Neuronal stem cell (in vitro differentiated cells): ENCODE measurements at regions not wholly inside any gene's neighbourhood (a gene's known extent, or its start where the extent isn't known, plus 50 kb on each side); places are given as distances from the start of the nearest gene placed in this dataset.

Experiments used
- DNase-seq: peaks from one replicate; pipeline ENCODE4 v3.0.0-alpha.2; 2013; ENCODE audit warnings: low spot score
- H2AFZ ChIP-seq: one replicate; pipeline ENCODE4 v1.6.1; 2013; ENCODE audit warnings: mild to moderate bottlenecking, low read length, inconsistent platforms
- H2AK5ac ChIP-seq: 2 replicates; pipeline ENCODE4 v1.6.1; 2013; ENCODE audit warnings: low read depth, mild to moderate bottlenecking, inconsistent platforms, low read length, moderate library complexity, mixed read lengths
- H2BK120ac ChIP-seq: 2 replicates; pipeline ENCODE4 v1.6.1; 2013; ENCODE audit warnings: low read depth, mild to moderate bottlenecking, inconsistent platforms, low read length, moderate library complexity, mixed read lengths
- H2BK12ac ChIP-seq: one replicate; pipeline ENCODE4 v1.6.1; 2013; ENCODE audit warnings: low read length, inconsistent platforms
- H2BK15ac ChIP-seq: 2 replicates; pipeline ENCODE4 v1.6.1; 2013; ENCODE audit warnings: mild to moderate bottlenecking, low read length, inconsistent platforms, mixed read lengths
- H2BK5ac ChIP-seq: one replicate; pipeline ENCODE4 v1.6.1; 2013; ENCODE audit warnings: inconsistent platforms, mild to moderate bottlenecking, low read length, moderate library complexity
- H3K14ac ChIP-seq: one replicate; pipeline ENCODE4 v1.6.1; 2013; ENCODE audit warnings: low read length, inconsistent platforms
- H3K18ac ChIP-seq: 2 replicates; pipeline ENCODE4 v1.6.1; 2013; ENCODE audit warnings: low read length, inconsistent platforms
- H3K23ac ChIP-seq: 2 replicates; pipeline ENCODE4 v1.6.1; 2013; ENCODE audit warnings: low read depth, mild to moderate bottlenecking, mixed read lengths, low read length, inconsistent platforms; ENCODE audit not compliant: poor library complexity
- H3K27ac ChIP-seq: replicated peaks from 3 replicates; pipeline ENCODE4 v1.5.1; 2013; ENCODE audit warnings: low read length, inconsistent platforms
- H3K27me3 ChIP-seq, 3 experiments: 2 replicates each; pipeline ENCODE4 v1.6.1; 2013; ENCODE audit warnings: low read length in 3 of 3, mild to moderate bottlenecking in 2 of 3, inconsistent platforms in 1 of 3, low read depth in 1 of 3, mixed read lengths in 1 of 3, moderate library complexity in 1 of 3; ENCODE audit not compliant: control insufficient read depth in 3 of 3, insufficient read depth in 3 of 3
- H3K36me3 ChIP-seq, 2 donors: replicated peaks in 1 of 2; 2 replicates each; pipeline ENCODE4 v1.6.1; 2013; ENCODE audit warnings: low read length in 2 of 2; ENCODE audit not compliant: control insufficient read depth in 2 of 2, insufficient read depth in 2 of 2
- H3K4ac ChIP-seq: 2 replicates; pipeline ENCODE4 v1.6.1; 2013; ENCODE audit warnings: inconsistent platforms, mild to moderate bottlenecking, low read length, moderate library complexity
- H3K4me1 ChIP-seq, 2 donors: 1 replicate in 1 of 2; 2 replicates in 1 of 2; pipeline ENCODE4 v1.6.1; 2013; ENCODE audit warnings: low read length in 2 of 2, low read depth in 1 of 2; ENCODE audit not compliant: control insufficient read depth in 2 of 2, insufficient read depth in 1 of 2
- H3K4me2 ChIP-seq: one replicate; pipeline ENCODE4 v1.6.1; 2013; ENCODE audit warnings: mild to moderate bottlenecking, low read length, inconsistent platforms; ENCODE audit not compliant: insufficient read depth, poor library complexity, severe bottlenecking
- H3K4me3 ChIP-seq, 2 donors: 2 replicates each; pipeline ENCODE4 v1.5.1; 2013; ENCODE audit warnings: low read length in 2 of 2, mild to moderate bottlenecking in 2 of 2, inconsistent platforms in 1 of 2, moderate library complexity in 1 of 2
- H3K79me1 ChIP-seq: one replicate; pipeline ENCODE4 v1.6.1; 2013; ENCODE audit warnings: low read depth, mild to moderate bottlenecking, inconsistent platforms, low read length, moderate library complexity
- H3K9ac ChIP-seq: one replicate; pipeline ENCODE4 v1.6.1; 2013; ENCODE audit warnings: mild to moderate bottlenecking, low read depth, low read length, inconsistent platforms; ENCODE audit not compliant: poor library complexity
- H3K9me3 ChIP-seq, 2 donors: replicated peaks in 1 of 2; 2 replicates each; pipeline versions ENCODE3 to v1.6.1; 2013; ENCODE audit warnings: low read length in 2 of 2, mild to moderate bottlenecking in 2 of 2, inconsistent platforms in 1 of 2, low read depth in 1 of 2, mixed read lengths in 1 of 2, moderate library complexity in 1 of 2; ENCODE audit not compliant: control insufficient read depth in 2 of 2, insufficient read depth in 1 of 2
- H4K8ac ChIP-seq: one replicate; pipeline ENCODE4 v1.6.1; 2013; ENCODE audit warnings: low read depth, mild to moderate bottlenecking, inconsistent platforms, low read length, moderate library complexity
- H4K91ac ChIP-seq: one replicate; pipeline ENCODE4 v1.6.1; 2013; ENCODE audit warnings: low read length, low read depth, mild to moderate bottlenecking, inconsistent platforms; ENCODE audit not compliant: poor library complexity
- WGBS, 2 donors: extraction: QIAGEN DNeasy Blood & Tissue Kit; methylation state at CpG; one replicate each; pipeline ENCODE4 v1.1.7; 2013; ENCODE audit warnings: missing lambda C conversion rate in 2 of 2, mixed read lengths in 1 of 2; ENCODE audit not compliant: insufficient read length in 2 of 2, insufficient replicate concordance in 1 of 2; ENCODE audit errors: extremely low coverage in 2 of 2; 5-methylcytosine and 5-hydroxymethylcytosine counted together

DNA sequence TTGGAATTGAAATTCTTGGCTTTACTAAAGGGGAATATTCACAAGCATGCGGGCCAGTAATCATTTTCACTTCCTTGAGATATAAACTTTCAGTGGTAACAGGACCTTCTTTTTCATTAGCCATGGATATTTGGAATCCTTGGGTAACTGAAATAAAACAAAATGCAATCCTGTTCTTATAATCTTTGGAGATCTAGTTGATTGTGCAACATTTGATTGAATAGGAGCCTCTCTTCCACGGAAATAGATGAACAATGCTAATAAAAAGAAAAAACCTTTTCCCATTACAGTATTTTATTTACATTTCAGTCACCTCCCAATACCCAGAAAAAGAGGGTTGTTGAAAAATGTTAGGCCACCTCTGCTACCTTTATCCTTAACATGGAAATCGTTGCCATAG is 225.6 kb downstream of the MAP2K6 start:
- Histone ChIP-seq H4K8ac (no peak overlapping the region), H3K4me3 (no peak overlapping the region), H3K4me2 (no peak overlapping the region), H3K14ac (no peak overlapping the region), H3K9me3 (peaks cover 0 to 3% of the 10 kb centered on the region in 2 donors), H3K23ac (no peak overlapping the region), H2AFZ (no peak overlapping the region), H3K27ac (no peak overlapping the region), H3K36me3 (no peaks in the 10 kb centered on the region), H2AK5ac (no peak overlapping the region), H4K91ac (no peak overlapping the region), H3K18ac (no peak overlapping the region), H3K27me3 (no peaks in the 10 kb centered on the region), H3K9ac (no peak overlapping the region), H2BK12ac (no peak overlapping the region), H3K4ac (no peak overlapping the region), H2BK5ac (no peak overlapping the region), H2BK120ac (no peak overlapping the region), H3K79me1 (no peaks in the 10 kb centered on the region), H2BK15ac (no peak overlapping the region), H3K4me1 (peaks cover 0 to 3% of the 10 kb centered on the region in 2 donors)
- DNase-seq, result no peak
- WGBS, 2 donors, result no CpG with 5 or more reads among the region's 3 CpGs

DNA sequence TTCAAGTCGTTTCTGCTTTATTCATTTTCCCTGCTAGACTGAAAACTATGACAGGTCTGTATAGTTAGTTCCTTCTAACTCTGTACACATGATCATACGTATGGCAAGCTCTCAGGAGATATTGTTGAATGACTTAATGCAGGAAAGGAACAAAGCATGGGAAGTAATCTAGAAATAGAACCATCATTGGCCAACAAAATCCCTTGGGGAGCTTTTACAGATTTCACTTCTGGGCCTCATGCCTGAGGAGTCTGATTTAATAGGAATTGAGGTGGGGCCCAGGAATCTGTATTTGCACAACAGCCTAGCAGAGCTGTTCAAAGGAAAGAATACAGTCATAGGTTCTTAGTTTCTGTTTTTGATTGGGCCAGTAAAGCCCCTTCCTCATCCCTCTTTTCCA is 229.2 kb downstream of the MAP2K6 start:
- H3K9me3 ChIP-seq, result peaks cover 0 to 3% of the 10 kb centered on the region in 2 donors
- no peak overlapping the region for H3K4me3 ChIP-seq
- H2BK120ac ChIP-seq, result no peak overlapping the region
- H2AK5ac ChIP-seq, result no peak overlapping the region
- H4K8ac ChIP-seq, result no peak overlapping the region
- H3K23ac ChIP-seq, result no peak overlapping the region
- no peaks in the 10 kb centered on the region for H3K79me1 ChIP-seq
- H3K18ac ChIP-seq, result no peak overlapping the region
- no peak overlapping the region for H2BK12ac ChIP-seq
- no peak overlapping the region for H3K4me2 ChIP-seq
- no peak overlapping the region for H3K14ac ChIP-seq
- no peak overlapping the region for H4K91ac ChIP-seq
- H3K36me3 ChIP-seq, result no peaks in the 10 kb centered on the region
- H2AFZ ChIP-seq, result no peak overlapping the region
- H3K4me1 ChIP-seq, result no peaks in the 10 kb centered on the region
- no peak overlapping the region for H2BK15ac ChIP-seq
- H2BK5ac ChIP-seq, result no peak overlapping the region
- no peak for DNase-seq
- WGBS, 2 donors, result no CpG with 5 or more reads among the region's 2 CpGs
- no peak overlapping the region for H3K4ac ChIP-seq
- H3K27ac ChIP-seq, result no peak overlapping the region
- H3K27me3 ChIP-seq, result no peaks in the 10 kb centered on the region
- H3K9ac ChIP-seq, result no peak overlapping the region

DNA sequence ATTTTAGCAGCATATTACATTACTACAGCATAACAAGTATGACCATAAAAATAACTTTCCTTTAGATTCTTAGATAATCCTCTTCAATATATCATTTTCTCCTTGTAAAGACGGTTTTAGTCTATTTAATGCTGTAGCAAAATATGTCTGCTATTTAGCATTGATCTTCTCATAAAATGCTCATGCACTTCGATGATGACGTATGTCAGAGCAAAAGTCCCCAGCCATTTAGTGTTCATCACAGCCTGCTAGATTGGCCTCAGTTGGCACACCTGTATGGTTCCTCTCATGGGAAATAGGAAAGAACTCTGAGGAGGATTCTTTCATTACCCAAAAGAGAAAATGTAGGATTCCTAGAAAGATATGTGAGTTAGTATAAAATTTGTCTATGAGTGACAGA is 232.2 kb downstream of the MAP2K6 start:
- Histone ChIP-seq H3K36me3 (no peaks in the 10 kb centered on the region), H3K4me3 (no peak overlapping the region), H2AK5ac (no peak overlapping the region), H4K91ac (no peak overlapping the region), H2BK120ac (no peak overlapping the region), H3K9ac (no peak overlapping the region), H3K14ac (no peak overlapping the region), H4K8ac (no peak overlapping the region), H3K18ac (no peak overlapping the region), H3K4me1 (no peaks in the 10 kb centered on the region), H2BK15ac (no peak overlapping the region), H3K9me3 (peaks cover 0 to 3% of the 10 kb centered on the region in 2 donors), H3K27me3 (no peaks in the 10 kb centered on the region), H2BK12ac (no peak overlapping the region), H2AFZ (no peak overlapping the region), H3K4me2 (no peak overlapping the region), H2BK5ac (no peak overlapping the region), H3K27ac (no peak overlapping the region), H3K23ac (no peak overlapping the region), H3K79me1 (no peaks in the 10 kb centered on the region), H3K4ac (no peak overlapping the region)
- no CpG with 5 or more reads among the region's 3 CpGs for WGBS, 2 donors
- DNase-seq, result no peak

DNA sequence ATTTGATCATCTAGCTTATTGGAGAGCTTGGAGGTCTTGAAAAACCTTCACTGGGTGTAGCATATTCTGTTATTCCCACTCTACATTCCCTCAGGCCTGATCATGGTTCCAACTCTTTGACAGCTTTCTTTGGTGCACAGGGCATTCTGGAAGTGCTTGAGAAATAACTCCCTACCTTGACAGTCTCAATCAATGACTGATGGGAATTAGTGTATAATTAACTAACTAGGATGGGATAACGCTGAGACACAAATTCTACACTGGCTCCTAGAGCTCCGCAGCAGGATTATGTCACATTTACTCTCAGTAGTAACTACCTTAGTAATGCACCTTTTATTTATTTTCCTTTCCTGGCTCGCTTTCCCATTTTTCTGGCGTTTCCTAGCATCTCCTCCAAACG is 236.4 kb downstream of the MAP2K6 start:
- Histone ChIP-seq H3K9me3 (peaks cover 0 to 7% of the 10 kb centered on the region in 2 donors), H3K23ac (no peak overlapping the region), H3K4me3 (no peak overlapping the region), H2BK5ac (no peak overlapping the region), H4K91ac (no peak overlapping the region), H3K9ac (no peak overlapping the region), H3K4me2 (no peak overlapping the region), H3K14ac (no peak overlapping the region), H3K4ac (no peak overlapping the region), H3K79me1 (no peaks in the 10 kb centered on the region), H2BK15ac (no peak overlapping the region), H4K8ac (no peak overlapping the region), H2BK120ac (no peak overlapping the region), H2AFZ (peak overlapping the region; percentile 24), H3K18ac (no peak overlapping the region), H3K27me3 (no peaks in the 10 kb centered on the region), H3K27ac (no peak overlapping the region), H3K36me3 (no peaks in the 10 kb centered on the region), H3K4me1 (peaks cover 0 to 10% of the 10 kb centered on the region in 2 donors), H2BK12ac (no peak overlapping the region), H2AK5ac (no peak overlapping the region)
- no CpG with 5 or more reads among the region's 5 CpGs for WGBS, 2 donors
- no peak for DNase-seq
